ENCODE measurements at regions not wholly inside any gene's neighbourhood (a gene's known extent, or its start where the extent isn't known, plus 50 kb on each side); places are given as distances from the start of the nearest gene placed in this dataset.

DNA sequence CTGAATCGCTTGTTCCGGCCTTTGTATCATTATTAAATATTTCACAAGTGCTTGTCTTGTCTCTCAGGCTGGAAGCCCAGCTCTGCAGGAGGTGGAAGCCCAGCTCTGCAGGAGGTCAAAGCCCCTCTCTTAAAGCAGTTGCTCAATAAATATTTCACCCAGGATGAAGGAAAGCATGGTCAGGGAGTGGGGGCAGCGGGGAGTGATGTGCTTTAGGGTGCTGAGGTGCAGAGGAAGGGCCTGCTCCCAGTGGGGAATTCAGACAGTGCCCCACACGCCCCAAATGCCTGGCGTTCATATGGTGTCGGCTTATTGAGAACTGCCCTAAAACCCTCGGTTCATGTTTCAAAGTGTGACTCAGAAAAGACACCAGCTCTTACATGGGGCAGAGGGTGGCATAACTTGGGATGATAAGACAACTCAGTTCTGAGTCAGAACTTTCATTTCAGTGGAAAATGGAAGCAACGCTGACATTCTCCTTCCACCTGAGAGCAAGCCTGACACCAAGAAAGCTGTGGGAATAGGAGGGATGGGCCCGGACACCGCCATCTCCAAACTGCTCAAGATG is 114.3 kb upstream of the DAP start:
- no peak for DNase-seq

DNA sequence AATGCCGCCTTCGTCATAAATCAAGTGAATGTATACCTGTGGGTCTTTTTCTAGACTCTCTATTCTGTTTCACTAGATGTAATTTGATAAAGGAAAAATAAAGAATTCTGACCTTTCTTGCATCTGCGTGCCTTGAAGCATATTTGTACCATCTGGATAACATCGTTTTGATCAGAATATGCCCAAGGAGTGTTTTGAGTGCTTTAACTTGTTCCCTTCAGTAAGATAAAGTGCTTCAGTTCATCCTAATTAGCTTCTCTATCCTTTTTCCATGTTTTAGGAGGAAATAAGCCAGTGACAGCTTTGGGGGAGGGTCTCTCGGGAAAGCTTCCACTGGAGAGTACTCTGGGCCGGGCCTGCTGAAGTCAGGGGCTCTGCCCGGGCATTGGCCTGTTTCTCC is 113.5 kb upstream of the DAP start:
- no peak for DNase-seq

DNA sequence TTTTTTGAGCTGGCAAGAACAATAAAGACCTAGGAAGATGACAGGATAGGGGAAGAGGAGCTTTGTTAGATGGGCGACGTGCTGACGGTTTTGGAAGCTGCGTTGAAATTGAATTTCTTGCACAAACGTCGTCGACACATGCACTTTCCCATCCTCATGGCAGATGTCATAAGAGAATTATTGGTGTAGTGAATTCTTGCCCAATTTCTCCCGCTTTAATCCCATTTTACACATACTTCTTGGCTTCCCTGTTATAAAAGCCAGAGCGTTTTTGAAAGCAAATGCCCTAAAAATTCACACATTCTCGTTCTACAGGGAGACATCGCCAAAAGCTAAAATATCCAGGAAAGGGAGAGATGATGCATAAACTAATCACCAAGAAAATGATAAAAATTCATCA is 109.8 kb upstream of the DAP start:
- no peak for DNase-seq

DNA sequence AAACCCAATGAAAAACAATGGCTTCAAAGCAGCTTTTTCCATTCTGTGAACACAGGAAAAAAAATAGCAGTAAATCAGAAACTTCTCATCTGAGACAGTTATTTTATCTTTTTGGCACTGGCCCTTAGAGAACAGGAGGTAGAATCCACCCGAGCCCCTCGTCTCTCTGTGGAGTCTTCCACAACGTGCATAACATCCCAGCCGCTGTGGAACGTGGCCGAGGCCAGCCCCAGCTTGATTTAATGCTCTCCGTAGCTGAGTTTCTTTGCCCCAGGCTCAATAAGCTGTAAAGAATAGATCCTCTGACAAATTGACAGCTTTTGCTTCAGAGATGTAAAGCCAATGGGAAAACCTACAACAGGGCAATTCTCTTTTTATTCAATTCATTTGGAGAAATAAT is 107.9 kb upstream of the DAP start:
- DNase-seq = no peak

DNA sequence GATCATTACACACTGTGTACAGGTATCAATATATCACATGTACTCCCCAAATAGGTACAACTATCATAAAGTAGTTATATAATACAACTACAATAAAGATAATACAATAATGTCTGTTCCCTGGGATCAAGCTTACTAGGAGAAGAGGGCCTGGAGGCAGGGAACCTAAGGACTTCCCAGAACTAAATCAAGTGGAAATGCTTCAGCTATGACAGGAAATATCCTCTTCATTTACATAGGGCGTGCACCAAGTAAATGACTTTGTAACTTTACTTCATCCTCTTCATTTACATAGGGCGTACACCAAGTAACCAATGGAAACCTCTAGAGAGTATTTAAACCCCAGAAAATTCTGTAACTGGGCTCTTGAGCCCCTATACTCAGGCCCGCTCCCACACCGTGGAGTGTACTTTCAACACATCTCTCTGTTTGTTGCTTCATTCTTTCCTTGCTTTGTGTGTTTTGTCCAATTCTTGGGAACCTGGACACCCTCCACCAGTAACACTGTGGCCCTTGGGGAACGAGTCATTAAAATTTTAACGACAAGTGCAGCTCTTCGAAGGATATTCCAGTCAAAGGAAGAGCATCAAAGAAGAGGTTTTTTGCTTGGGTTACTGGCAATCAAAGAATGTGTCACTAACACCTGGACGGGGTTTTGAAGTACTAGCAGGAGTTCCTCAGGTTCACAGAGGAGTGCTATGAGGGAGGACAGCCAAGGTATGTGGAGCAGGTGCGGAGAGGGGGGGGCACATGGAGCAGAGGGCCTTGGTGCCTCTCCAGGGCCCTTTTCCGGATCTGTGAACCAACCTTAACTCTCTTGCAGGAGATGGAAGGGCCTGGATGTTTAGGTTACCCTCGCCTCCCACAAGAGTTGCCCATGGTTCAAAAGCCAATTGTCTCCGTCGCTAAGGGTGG is 106.6 kb upstream of the DAP start:
- no peak for DNase-seq

DNA sequence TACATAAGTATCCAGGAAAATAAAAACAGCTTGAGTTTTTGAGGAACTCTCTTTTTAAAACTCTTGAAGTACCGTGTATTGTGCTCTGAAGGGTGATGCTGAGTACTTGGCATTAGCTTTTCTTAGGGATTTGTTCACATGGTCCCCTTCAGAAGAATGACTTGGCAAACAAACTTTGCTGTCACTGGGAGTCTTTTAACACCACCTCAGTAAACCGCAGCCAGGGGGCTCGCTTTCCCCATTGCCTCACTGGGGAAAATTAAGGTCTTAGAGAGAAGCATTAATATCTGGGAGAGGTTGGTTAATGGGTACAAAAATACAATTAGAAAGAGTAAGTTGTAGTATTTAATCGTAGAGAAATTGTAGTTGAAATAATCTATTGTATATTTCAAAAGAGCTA is 105.9 kb upstream of the DAP start:
- no peak for DNase-seq

DNA sequence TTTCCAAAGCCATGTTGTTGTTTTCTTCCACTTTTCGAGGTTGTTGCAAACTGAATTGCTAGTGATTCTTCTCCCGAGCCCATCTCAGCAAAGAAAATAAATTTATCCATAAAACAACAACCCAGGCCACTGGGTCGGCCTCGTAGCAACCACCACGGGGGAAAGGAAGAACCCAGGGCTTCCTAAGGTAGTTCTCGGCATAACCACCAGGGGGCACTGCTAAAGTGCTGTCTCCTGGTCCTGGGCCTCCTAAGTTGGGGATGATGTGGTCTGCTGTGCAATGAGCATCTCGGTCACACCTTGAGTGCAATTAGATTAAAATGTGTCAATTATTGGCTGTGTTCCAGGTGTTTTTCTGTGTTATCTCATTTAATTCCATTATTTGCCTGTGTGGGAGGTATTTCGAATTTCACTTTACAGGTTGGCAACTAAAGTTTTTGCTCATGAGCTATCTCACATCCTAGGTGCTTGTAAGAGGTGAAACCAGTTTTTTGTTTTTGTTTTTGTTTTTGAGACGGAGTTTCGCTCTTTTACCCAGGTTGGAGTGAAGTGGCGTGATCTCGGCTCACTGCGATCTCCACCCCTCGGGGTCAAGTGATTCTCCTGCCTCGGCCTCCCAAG is 102.8 kb upstream of the DAP start:
- DNase-seq = no peak

DNA sequence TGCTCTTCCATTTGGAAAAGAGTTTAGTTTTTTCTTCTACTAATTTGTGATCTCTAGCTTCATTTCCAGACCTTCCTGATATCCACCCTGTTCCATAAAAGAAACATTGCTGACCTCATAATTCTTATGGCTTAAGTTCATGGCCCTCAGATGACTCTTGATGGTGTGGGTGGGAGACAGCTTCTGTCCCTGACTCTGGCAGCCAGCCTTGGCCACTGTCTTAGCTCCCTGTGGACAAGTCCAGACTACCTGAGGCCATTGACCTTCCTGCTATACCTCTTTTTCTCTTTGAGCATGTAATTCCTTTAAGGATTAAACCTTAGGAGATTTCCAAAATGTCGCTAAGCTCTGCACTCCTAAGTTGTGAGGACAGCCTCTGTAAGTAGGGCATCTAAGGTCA is 101.1 kb upstream of the DAP start:
- no peak for DNase-seq

DNA sequence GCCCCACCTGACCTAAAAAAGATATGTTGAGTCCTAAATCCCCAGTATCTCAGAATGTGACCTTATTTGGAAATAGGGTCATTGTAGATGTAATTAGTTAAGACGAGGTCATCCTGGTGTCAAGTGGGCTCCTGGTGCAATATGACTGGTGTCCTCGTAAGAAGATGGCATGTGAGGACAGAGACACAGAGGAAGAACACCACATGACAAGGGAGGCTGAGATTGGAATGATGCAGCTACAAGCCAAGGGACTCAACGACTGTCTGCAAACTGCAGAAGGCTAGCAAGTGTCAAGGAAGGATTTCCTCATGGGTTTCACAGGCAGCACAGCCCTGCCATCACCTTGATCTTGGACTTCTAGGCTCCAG is 100.4 kb upstream of the DAP start:
- no peak for DNase-seq

DNA sequence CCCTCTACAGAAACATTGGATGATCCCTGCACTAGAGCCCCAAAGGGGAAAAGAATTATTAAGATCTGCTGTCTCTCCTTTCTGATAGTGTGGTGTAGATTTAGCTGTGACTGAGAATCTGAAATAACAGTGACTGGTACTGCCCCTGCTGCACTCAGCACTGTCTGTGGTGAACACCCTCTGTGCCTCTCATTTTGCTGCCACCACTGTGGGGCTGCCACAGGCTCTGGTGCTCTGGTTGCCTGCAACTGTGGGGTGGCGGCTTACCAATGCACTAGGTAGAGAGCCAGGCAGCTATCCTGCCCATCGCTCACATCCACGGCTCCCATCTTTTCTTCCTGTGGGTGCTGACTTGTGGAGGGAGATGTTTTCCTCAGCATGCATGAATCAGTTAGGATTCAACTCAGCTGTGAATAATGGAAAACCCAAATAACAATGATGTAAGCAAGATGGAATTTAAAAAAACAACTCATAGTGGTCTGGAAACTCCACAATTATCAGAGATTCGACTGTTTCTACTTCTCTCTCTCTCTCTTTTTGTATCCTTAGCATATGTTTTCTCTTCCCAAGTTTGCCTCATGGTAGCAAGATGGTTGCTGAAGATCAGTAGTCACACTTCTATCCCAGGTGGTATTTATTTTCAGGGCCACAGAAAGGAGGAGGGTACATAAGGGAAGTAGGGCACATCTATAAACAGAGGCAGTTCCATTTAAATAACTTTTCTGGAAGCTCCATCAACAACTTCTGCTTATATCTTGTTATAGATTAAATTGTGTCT is 99.8 kb upstream of the DAP start:
- DNase-seq = no peak

DNA sequence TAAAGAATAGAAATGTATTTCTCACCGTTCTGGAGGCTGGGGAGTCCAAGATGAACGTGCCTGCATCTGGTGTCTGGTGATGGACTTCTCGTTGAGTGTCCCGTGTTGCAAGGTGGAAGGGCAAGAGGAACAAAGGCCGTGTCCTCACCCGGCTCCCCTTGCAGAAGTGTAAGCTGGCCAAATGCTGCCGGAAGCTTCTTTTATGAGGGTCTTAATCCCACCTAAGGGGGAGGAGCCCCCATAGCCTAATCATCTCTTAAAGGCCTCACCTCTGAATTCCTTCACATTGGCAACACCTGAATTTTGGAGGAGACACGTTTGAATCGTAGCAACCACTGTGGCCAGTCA is 99.1 kb upstream of the DAP start:
- DNase-seq = no peak

DNA sequence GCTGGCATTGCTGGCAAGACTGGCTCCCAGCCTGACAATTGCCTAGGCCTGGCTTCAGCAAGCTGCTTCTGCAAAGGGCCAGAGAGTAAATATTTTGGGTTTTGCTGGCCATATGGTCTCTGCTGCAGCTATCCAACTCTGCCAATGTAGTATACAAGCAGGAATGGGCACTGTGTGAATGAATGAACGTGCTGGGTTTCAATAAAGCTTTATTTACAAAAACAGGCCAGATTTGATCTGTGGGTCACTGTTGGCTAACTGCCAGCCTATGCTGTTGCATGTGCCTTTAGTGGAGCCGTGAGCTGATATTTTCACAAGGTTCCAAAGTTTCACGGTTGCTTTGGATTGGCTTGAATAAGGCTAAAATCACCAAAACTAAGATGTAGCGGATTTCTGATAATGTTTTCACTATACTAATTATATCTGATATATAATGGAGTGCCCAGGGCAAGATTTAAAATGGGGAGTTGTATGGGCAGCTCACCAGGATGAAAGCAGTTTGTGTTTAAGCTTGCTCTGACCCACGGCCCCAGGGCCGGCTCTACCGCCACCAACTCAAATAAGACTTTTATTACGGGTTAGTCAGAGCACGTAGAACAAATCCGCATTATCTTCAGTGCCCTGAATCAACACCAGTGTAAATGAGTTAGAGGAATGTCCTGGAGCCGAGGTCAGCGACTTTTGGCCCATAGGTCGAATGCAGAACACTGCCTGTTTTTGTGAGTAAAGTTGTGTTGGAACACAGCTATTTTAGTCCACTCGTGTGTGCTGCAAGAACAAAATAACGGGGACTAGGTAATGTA is 98.6 kb upstream of the DAP start:
- no peak for DNase-seq

DNA sequence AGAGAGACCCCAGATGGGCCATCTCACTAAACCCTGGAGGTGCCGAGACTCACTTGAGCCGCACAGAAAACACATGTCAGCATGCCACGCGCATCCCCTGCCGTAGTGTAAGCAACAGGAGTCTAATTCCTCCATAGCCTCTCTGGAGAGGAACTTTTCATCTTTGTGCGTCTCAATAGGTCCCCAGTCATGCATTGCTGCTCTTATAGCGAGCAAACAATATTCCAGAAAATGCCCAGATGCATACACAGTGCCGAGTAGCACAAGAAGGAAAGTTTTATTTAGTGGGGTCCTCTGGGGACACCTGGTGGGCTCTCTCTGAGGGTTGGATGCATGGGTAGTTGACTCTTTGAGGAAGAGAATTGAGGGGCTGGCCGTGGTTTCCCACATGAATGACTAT is 97.9 kb upstream of the DAP start:
- no peak for DNase-seq

DNA sequence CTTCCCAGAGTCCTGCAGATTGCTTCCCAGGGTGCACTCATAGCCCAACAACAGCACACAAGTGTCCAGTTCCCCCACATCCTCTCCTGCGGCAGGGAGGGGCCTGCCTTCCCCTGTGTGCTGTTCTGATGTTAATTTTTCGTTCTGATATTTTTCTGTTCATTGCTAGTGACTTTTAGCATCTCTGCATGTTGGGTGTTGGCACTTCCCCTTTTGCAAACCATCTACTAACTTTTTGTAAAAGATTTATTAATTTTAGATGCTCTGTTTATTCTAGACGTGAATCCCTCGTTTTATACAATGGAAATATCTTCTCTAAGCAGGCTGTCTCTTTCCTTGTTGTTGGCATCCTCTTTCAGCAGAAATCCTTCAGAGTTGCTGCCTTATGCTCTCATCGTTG is 97.3 kb upstream of the DAP start:
- DNase-seq = no peak

DNA sequence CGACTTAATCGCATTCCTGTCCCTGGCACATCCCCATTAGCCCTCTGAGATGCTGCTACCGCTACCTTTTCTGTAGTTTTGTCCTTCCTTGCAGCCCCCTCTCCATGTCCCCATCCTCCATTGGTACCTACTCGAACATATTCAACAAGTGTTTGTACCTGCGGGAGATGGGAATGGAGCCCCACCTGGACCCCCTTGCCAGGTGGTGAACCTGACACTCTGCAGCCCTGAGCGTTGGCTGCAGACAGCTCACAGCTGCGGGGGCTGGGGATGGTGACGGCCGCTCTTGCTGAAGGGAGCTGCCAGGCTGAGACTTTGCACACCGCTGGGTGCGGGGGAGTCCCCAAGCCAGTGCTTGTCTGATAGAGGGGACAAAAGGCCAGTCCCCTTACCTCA is 96.3 kb upstream of the DAP start:
- DNase-seq = no peak

DNA sequence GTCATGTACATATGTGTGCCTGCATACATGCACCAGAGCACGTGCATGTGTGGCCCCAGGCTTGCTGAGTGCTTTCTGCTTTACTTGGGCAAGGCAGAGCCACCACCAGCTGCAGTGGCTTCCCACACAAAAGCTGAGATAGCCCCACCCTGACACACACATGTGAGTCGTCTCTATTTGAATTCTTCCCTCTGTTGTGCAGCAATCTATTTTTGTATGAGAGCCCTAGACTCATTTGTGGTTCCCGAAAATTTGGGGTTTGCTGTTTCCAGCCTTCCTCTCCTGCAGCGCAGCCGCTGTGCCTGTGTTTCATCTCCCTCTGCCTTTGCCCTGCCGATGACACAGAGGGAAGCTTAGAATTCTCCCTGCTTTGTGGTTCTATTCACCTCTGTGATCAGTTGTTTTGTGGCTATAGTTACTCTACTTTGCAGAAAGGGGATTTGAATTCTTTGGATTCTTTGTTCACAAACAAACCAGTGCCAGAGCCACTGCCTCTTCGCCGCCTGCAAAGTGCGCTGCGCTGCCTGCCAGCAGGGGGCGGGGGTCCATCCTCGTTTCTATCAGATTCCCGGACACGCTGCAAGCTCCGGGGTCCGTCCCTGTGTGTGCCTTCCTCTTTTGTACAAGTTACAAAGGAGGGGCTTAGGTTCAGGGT is 95.8 kb upstream of the DAP start:
- no peak for DNase-seq

DNA sequence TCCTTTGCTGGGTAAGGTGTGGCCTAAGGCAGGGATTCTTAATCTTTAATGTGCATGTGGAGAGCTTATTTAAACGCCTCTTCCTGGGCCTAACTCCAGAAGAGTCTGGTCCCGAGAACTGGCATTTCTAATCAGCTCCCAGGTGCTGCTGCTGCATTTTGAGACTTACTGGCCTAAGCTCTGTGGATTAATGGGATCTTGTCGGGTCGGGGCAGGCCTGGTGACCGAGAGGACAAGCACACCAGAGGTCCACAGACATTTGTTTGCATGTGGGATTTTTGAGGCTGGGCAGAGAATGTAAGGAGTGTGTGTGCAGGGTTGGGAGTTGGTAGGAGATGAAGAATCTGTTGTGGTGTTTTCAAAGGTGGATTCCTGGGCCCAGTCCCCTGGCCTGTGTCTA is 95.0 kb upstream of the DAP start:
- no peak for DNase-seq

DNA sequence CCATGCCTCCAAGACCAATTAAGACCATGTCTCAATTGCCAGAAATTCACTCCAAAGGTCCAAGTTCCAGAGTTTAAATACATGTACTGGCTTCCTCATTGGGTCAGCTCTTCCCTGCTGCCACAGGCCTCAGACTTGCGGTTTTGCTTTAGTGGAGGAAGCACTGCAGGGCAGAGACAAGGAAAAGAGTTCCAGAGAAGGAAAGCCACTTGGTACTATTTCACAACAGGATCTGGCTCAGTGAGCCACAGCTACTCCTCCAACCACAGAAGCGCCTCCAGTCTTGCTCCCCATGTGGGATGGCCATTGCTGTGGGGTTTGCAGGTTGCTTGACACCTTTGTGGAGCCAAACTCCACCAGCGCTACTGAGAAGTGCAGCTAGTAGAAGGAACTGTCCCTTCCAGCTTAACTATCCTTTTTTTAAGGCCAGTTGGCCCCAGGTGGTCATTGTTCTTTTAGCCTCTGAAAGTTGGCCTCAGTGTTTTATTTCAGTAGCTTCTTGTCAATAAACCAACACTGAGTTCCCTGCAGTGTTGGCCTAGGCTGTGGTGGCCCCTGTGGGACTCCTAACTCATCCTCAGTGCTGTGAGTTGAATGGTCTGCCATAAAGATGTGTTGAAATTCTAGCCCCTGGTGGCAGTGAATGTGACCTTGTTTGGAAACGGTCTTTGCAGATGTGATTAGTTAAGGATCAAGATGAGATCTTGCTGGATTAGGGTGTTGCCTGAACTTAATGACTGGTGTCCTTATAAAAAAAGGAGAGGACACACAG is 93.7 kb upstream of the DAP start:
- peak; percentile 90 for DNase-seq

DNA sequence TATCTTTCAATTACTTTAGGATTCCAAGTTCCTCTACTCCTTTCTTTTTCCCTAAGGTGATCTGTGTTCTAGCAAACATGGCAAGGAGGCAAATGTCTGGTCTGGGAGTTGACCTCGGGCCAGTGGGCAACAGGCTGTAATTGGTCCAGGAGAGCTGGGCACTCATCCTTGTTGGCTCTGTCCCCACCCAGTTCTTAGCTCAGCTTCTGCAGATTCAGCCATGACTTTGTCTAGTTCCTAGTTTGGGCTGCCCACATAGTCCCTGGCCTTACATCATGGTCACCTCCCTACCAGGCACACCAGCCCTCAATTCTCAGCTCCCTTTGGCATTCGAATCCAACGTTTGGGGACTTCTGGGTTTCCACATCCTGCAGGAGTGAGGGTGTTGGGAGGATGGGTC is 92.1 kb upstream of the DAP start:
- no peak for DNase-seq

DNA sequence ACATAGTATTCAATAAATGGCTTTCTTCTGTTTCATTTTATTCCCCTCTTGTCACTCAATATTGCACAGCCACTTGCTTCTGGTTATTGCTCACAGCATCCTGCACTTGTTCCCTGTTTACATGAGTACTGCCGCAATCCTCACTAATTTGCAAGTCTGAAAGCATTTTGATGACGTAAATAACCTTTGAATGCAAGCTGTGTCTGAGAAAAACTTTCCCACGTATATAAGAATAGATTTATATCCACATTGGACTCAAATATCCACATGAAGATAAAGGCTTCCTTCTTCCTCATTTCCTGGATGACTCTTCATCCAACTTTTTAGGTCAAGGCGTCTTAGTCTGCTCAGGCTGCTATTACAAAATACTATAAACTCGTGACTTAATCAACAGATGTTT is 88.2 kb upstream of the DAP start:
- no peak for DNase-seq

DNA sequence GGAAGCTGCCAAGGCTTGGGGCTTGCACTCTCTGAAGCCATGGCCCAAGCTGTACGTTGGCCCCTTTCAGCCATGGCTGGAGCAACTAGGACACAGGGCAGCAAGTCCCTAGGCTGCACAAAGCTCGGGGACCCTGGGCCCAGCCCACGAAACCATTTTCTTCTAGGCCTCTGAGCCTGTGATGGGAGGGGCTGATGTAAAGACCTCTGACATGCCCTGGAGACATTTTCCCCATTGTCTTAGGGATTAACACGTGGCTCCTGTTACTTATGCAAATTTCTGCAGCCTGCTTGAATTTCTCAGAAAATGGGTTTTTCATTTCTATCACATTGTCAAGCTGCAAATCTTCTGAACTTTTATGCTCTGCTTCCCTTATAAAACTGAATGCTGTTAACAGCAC is 83.0 kb upstream of the DAP start:
- DNase-seq = no peak

DNA sequence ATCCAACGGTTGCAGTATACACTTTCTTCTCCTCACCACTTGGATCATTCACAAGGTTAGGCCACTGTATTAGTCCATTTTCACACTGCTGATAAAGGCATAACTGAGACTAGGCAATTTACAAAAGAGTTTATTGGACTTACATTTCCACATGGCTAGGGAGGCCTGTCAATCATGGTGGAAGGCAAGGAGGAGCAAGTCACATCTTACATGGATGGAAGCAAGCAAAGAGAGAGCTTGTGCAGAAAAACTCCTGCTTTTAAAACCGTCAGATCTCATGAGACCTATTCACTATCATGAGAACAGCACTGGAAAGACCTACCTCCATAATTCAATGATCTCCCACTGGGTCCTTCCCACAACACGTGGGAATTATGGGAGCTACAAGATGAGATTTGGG is 81.8 kb upstream of the DAP start:
- no peak for DNase-seq

All from GF-D8 (cell line).